ENCODE measurements at regions not wholly inside any gene's neighbourhood (a gene's known extent, or its start where the extent isn't known, plus 50 kb on each side); places are given as distances from the start of the nearest gene placed in this dataset.

DNA sequence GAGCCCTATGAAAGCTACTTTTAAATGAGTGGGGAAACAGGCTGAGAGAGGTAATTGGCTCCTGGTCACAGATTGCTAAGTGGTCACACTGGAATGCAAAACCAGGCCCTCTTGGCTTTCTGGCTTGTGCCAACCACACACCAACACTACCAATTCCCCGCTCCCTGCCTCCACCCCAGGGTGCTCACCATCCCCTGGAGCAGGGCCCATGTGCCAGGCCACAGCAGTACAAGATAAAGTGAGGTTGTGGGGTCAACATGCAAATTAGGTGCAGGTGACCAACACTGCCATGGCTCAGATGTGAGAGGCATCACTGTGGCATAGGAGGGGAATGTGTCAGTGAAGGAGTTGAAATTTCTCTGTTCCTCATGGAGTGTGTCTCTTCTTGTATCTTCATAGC, 312.5 kb downstream of the MYCN start:
- Histone ChIP-seq H2BK120ac (ENCODE audit: low read depth, low read length, poor library complexity, severe bottlenecking) (no peak overlapping the region), H4K5ac (ENCODE audit: insufficient read length, low read depth, low read length) (no peak overlapping the region), H3K23ac (ENCODE audit: insufficient read length, low read depth, low read length) (no peak overlapping the region), H3K4me1 (ENCODE audit: insufficient read depth, low read length) (no peaks in the 10 kb centered on the region; the same call in 1 of the 2 replicates), H3K9me3 (ENCODE audit: control insufficient read depth, low read depth, low read length) (no peaks in the 10 kb centered on the region), H3K14ac (ENCODE audit: insufficient read depth, low read length) (no peak overlapping the region), H3K27ac (ENCODE audit: insufficient read length, low read depth, low read length) (no peak overlapping the region), H2BK5ac (ENCODE audit: insufficient read length, low read length) (no peak overlapping the region), H3K9ac (ENCODE audit: extremely low read depth, insufficient read length, low read length) (no peak overlapping the region), H2AFZ (ENCODE audit: low read length) (no peak overlapping the region), H3K79me2 (ENCODE audit: insufficient read depth, low read length) (no peaks in the 10 kb centered on the region), H3K4ac (ENCODE audit: low read depth, low read length) (no peak overlapping the region), H2AK5ac (ENCODE audit: insufficient read length, low read length) (no peak overlapping the region), H3K56ac (ENCODE audit: insufficient read length, low read depth, low read length) (no peak overlapping the region), H3T11ph (ENCODE audit: low read length) (no peak overlapping the region), H3K4me2 (ENCODE audit: insufficient read depth, insufficient read length, low read length) (no peak overlapping the region), H3K79me1 (ENCODE audit: insufficient read depth, low read depth, low read length, poor library complexity, severe bottlenecking) (no peaks in the 10 kb centered on the region), H2BK12ac (ENCODE audit: insufficient read length, low read depth, low read length) (no peak overlapping the region), H4K20me1 (ENCODE audit: control insufficient read depth, insufficient read depth, insufficient read length) (no peaks in the 10 kb centered on the region), H3K23me2 (ENCODE audit: insufficient read length, low read depth, low read length, poor library complexity, severe bottlenecking) (no peaks in the 10 kb centered on the region), H4K91ac (ENCODE audit: insufficient read length, low read depth, low read length) (no peak overlapping the region), H2BK20ac (ENCODE audit: low read depth, low read length, poor library complexity, severe bottlenecking) (no peak overlapping the region), H2BK15ac (ENCODE audit: low read depth, low read length) (no peak overlapping the region), H3K27me3 (ENCODE audit: insufficient read depth, low read length) (no peaks in the 10 kb centered on the region), H3K18ac (ENCODE audit: insufficient read length, low read depth, low read length) (no peak overlapping the region), H4K8ac (replicated peaks; ENCODE audit: insufficient read length, low read depth, low read length) (no peak overlapping the region)
- no peak for DNase-seq
- Mint-ChIP-seq H3K4me3 (no peak overlapping the region), H3K4me1 (peaks cover 24 to 26% of the 10 kb centered on the region in 2 experiments), H3K27me3 (ENCODE audit: low read depth) (peaks cover 4% of the 10 kb centered on the region; the same call in 1 of the 2 replicates), H3K36me3 (ENCODE audit: insufficient read depth in 1 of 3, low read depth in 3 of 3) (peaks cover 0 to 5% (median 5%) of the 10 kb centered on the region in 3 experiments; a peak in 4 of 7 replicates), H3K27ac (no peak overlapping the region), H3K9me3 (peaks cover 5 to 8% of the 10 kb centered on the region in 2 experiments)
- no CpG with 5 or more reads among the region's 1 CpG for WGBS (ENCODE audit: extremely low coverage, insufficient read length, low lambda C conversion rate)
- TF ChIP-seq, protein P1, sequence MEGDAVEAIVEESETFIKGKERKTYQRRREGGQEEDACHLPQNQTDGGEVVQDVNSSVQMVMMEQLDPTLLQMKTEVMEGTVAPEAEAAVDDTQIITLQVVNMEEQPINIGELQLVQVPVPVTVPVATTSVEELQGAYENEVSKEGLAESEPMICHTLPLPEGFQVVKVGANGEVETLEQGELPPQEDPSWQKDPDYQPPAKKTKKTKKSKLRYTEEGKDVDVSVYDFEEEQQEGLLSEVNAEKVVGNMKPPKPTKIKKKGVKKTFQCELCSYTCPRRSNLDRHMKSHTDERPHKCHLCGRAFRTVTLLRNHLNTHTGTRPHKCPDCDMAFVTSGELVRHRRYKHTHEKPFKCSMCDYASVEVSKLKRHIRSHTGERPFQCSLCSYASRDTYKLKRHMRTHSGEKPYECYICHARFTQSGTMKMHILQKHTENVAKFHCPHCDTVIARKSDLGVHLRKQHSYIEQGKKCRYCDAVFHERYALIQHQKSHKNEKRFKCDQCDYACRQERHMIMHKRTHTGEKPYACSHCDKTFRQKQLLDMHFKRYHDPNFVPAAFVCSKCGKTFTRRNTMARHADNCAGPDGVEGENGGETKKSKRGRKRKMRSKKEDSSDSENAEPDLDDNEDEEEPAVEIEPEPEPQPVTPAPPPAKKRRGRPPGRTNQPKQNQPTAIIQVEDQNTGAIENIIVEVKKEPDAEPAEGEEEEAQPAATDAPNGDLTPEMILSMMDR (conservative IDR thresholded peaks at IDR 0.05), result no peak

Measured in H9 (cell line).